Natural killer cell treated with Interleukin-12 subunit alpha and Interleukin-12 subunit beta and Interleukin-15 and Interleukin-18, amount 100 ng/mL, for 72 hours (primary cell): ENCODE measurements at regions not wholly inside any gene's neighbourhood (a gene's known extent, or its start where the extent isn't known, plus 50 kb on each side); places are given as distances from the start of the nearest gene placed in this dataset.

ENCODE experiments used
- ATAC-seq, 2 donors: fragments of 150-1000 bp; cut with Tn5 transposase in 1 of 2; sonication (Bioruptor Pico), chemical (Tn5 transposase) in 1 of 2; 2 replicates each; pipeline ENCODE4 v1.10.0; 2021
- DNase-seq: peaks from one replicate; pipeline ENCODE4 v3.0.0; 2022; ENCODE audit warnings: low spot score
- H3K27ac Mint-ChIP-seq, 2 donors: 1 replicate in 1 of 2; 2 replicates in 1 of 2; pipeline ENCODE4 v1.8.0; 2022; ENCODE audit warnings: mixed read lengths in 2 of 2, mild to moderate bottlenecking in 1 of 2, moderate library complexity in 1 of 2
- H3K27me3 Mint-ChIP-seq, 2 donors: 1 replicate in 1 of 2; 2 replicates in 1 of 2; pipeline ENCODE4 v1.8.0; 2022; ENCODE audit warnings: mixed read lengths in 2 of 2
- H3K36me3 Mint-ChIP-seq: one replicate; pipeline ENCODE4 v1.8.0; 2022; ENCODE audit warnings: mixed read lengths
- H3K4me1 Mint-ChIP-seq, 2 donors: 1 replicate in 1 of 2; 2 replicates in 1 of 2; pipeline ENCODE4 v1.8.0; 2022; ENCODE audit warnings: low read depth in 2 of 2, mixed read lengths in 2 of 2, mild to moderate bottlenecking in 1 of 2
- H3K4me3 Mint-ChIP-seq: one replicate; pipeline ENCODE4 v1.8.0; 2022; ENCODE audit warnings: mixed read lengths
- H3K9me3 Mint-ChIP-seq: 2 replicates; pipeline ENCODE4 v1.8.0; 2022; ENCODE audit warnings: mixed read lengths

DNA sequence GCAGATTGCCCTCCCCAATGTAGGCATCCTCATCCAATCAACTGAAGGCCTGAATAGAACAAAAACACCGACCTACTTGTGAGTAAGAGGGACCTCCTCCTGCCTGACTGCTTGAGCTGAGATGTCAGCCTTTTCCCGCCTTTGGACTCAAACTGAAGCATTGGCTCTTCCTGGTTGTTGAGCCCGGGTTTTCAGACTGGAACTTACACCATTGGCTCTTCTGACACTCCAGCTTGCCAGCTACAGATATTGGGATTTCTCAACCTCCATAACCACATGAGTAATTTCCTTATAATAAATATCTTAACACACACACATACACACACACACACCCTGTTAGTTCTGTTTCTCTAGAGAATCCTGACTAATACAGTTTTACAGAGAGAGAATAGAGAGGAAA lies 173.4 kb upstream of the NTF3 start:
- no peak overlapping the region for H3K27ac Mint-ChIP-seq
- no peaks in the 10 kb centered on the region for H3K36me3 Mint-ChIP-seq
- no peaks in the 10 kb centered on the region for H3K9me3 Mint-ChIP-seq
- no peak overlapping the region for H3K4me3 Mint-ChIP-seq
- ATAC-seq (no peak), DNase-seq (no peak)
- no peaks in the 10 kb centered on the region for H3K4me1 Mint-ChIP-seq
- peaks cover 9 to 12% of the 10 kb centered on the region in 2 donors for H3K27me3 Mint-ChIP-seq

DNA sequence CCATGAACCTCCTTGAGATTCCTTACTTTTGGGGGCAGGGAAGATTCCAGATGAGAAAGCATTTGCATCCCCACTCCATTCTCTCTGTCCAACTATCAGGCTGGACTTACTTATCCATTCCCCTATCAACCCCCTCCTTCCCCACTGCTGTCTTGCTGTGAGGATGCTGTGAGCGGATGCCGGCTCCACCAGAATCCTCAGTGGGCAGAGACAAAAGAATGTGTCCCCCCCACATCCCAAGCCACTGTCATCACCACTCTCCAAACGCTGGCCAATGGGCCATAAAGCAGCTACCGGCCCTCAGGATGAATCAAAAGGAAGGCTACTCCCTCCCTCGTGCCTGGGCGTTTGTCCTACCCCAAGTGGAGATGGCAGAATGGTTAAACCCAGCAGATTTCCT lies 173.0 kb upstream of the NTF3 start:
- H3K4me1 Mint-ChIP-seq = no peaks in the 10 kb centered on the region
- H3K27me3 Mint-ChIP-seq = peaks cover 9 to 12% of the 10 kb centered on the region in 2 donors
- no peak for ATAC-seq
- no peaks in the 10 kb centered on the region for H3K9me3 Mint-ChIP-seq
- no peaks in the 10 kb centered on the region for H3K36me3 Mint-ChIP-seq
- no peak overlapping the region for H3K4me3 Mint-ChIP-seq
- DNase-seq = no peak
- no peak overlapping the region for H3K27ac Mint-ChIP-seq

DNA sequence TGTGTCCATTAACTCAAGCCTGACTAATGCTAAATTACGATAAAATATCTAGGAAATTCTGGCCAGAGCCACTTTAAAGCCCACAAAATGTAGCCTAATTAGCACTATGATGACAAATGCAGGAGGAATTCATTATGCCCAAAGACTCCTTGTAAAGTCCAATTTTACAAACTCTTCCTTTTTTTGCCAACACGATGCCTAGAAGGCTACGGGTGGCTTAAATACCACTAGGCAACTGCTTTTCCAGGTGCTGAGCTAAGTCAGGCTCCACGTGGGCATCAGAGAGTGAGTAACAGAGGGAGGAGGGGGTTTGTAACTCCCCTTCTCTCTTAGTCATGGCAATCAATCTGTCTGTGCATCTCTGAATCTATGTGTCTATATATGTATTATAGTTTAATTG lies 172.4 kb upstream of the NTF3 start:
- Mint-ChIP-seq H3K4me1 (no peaks in the 10 kb centered on the region), H3K9me3 (no peaks in the 10 kb centered on the region), H3K27ac (no peak overlapping the region), H3K27me3 (peaks cover 9 to 12% of the 10 kb centered on the region in 2 donors), H3K4me3 (no peak overlapping the region), H3K36me3 (no peaks in the 10 kb centered on the region)
- DNase-seq (no peak), ATAC-seq (no peak)

- no peaks in the 10 kb centered on the region for H3K9me3 Mint-ChIP-seq
- DNase-seq (no peak), ATAC-seq (no peak)
- no peaks in the 10 kb centered on the region for H3K4me1 Mint-ChIP-seq
- H3K27me3 Mint-ChIP-seq = peaks cover 12% of the 10 kb centered on the region in 2 donors
- no peak overlapping the region for H3K27ac Mint-ChIP-seq
- no peak overlapping the region for H3K4me3 Mint-ChIP-seq
- no peaks in the 10 kb centered on the region for H3K36me3 Mint-ChIP-seq
Measured at GRCh38 chr12:5260086-5260485, 171.8 kb upstream of the NTF3 start.

DNA sequence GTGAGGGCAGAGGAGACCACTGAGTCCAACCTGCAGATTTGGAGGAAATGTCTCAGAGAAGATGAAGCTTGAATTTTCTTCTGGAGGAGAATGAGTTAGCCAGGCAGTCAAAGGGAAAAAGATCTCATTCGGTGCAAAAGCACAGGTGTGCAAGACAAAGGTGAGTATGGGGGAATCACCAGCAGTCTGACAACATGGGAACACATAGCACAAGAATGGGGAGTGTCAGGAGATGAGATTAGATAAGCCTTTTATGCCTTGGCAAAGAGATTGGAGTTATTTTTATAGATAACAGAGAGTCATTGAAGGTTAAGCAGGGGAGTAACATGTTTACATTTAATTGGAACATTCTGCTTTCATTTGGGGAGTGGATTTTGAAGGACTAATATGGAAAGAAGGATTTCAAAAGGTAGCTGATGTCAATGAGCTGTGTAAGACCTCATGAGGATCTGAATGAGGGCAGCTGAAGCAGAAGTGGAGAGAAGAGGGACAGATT lies 171.3 kb upstream of the NTF3 start:
- H3K4me1 Mint-ChIP-seq = no peaks in the 10 kb centered on the region
- H3K27ac Mint-ChIP-seq = no peak overlapping the region
- no peak overlapping the region for H3K4me3 Mint-ChIP-seq
- H3K27me3 Mint-ChIP-seq = peaks cover 12% of the 10 kb centered on the region in 2 donors
- ATAC-seq = no peak
- H3K36me3 Mint-ChIP-seq = no peaks in the 10 kb centered on the region
- H3K9me3 Mint-ChIP-seq = no peaks in the 10 kb centered on the region
- DNase-seq = no peak

- ATAC-seq (no peak), DNase-seq (no peak)
- H3K36me3 Mint-ChIP-seq = no peaks in the 10 kb centered on the region
- no peak overlapping the region for H3K27ac Mint-ChIP-seq
- no peaks in the 10 kb centered on the region for H3K9me3 Mint-ChIP-seq
- no peaks in the 10 kb centered on the region for H3K4me1 Mint-ChIP-seq
- peaks cover 11 to 15% of the 10 kb centered on the region in 2 donors for H3K27me3 Mint-ChIP-seq
- H3K4me3 Mint-ChIP-seq = no peak overlapping the region
Measured at GRCh38 chr12:5262450-5262849, 169.5 kb upstream of the NTF3 start.

DNA sequence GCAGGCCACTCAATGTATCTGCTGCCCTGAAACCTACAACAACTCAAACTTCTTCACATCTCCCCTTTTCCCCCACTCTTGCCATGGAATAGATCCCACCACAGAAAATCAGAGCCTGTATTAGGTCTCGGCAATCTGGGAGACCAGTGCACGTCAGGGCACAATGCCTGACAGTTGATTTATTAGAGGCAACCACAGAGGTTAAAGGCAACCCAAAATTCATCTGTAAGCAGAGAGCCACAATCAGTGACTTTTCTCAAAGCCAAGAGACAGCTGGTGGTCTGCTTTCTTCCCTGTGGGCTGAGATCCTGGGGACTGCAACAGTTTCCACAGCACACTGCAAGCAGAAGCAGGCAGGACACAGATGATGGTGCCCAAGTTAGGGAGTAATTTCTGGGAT lies 169.0 kb upstream of the NTF3 start:
- no peaks in the 10 kb centered on the region for H3K36me3 Mint-ChIP-seq
- H3K4me3 Mint-ChIP-seq = no peak overlapping the region
- H3K27ac Mint-ChIP-seq = no peak overlapping the region
- no peaks in the 10 kb centered on the region for H3K4me1 Mint-ChIP-seq
- DNase-seq (no peak), ATAC-seq (peak in 1 of 2 donors; percentile 21)
- H3K9me3 Mint-ChIP-seq = no peaks in the 10 kb centered on the region
- peaks cover 8 to 11% of the 10 kb centered on the region in 2 donors for H3K27me3 Mint-ChIP-seq

DNA sequence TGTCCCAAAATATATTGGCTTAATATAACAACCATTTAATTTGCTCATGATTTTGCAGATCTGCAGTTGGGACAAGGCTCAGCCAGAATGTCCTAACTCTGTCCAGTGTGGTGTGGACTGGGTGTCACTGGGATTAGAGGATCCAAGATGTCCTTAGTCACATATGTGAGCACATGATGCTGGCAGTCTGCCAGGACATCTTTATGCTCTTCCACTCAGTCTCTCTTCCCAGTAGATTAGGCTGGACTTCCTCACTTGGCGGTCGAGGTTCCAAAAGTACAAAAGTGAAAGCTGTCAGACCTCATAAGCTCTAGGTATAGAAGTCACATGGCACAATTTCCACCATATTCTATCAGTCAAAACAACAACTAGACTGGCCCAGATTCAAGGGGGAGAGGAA lies 167.9 kb upstream of the NTF3 start:
- Mint-ChIP-seq H3K27me3 (peaks cover 6 to 11% of the 10 kb centered on the region in 2 donors), H3K36me3 (no peaks in the 10 kb centered on the region)
- no peak for DNase-seq

DNA sequence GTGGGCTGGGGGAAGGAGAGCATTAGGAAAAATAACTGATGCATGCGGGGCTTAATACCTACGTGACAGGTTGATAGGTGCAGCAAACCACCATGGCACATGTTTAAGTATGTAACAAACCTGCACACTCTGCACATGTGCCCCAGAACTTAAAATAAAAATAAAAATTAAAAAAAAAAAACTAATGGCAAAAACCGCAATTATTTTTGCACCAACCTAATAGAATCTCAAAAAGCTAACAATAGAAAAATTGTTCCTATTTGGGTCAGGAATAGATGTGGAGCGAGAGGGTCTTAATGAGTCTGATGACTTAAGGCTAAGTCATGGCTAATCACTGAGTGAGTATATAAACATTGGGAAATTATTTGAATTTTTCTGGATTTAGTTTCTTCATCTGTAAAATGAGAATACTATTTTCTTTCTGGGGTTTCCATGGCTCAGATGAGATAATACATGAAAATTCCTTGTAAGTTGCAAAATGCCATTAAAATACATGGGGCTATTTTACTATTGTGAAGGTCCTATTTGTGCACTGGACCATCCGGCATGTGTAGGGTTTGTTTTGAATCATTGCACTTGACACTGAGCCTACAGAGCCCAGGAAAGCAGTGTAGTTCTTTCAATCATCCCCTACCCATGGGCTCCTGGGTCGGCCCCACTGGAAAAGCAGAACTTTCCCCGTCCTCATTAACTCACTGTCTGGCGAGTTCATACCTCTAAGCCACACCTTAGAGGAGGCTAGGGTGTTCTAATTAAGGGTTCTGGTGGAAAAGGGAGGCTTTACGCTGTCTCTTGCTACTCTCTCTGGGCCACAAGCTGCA lies 164.1 kb upstream of the NTF3 start:
- DNase-seq (no peak), ATAC-seq (no peak)
- Mint-ChIP-seq H3K27ac (no peak overlapping the region), H3K36me3 (no peaks in the 10 kb centered on the region), H3K4me3 (no peak overlapping the region), H3K27me3 (peaks cover 6 to 11% of the 10 kb centered on the region in 2 donors), H3K9me3 (no peaks in the 10 kb centered on the region), H3K4me1 (no peaks in the 10 kb centered on the region)

More for the DNA sequence above, 167.9 kb upstream of the NTF3 start:
- Mint-ChIP-seq H3K9me3 (no peaks in the 10 kb centered on the region), H3K4me3 (no peak overlapping the region), H3K27ac (no peak overlapping the region), H3K4me1 (no peaks in the 10 kb centered on the region)
- ATAC-seq = no peak

DNA sequence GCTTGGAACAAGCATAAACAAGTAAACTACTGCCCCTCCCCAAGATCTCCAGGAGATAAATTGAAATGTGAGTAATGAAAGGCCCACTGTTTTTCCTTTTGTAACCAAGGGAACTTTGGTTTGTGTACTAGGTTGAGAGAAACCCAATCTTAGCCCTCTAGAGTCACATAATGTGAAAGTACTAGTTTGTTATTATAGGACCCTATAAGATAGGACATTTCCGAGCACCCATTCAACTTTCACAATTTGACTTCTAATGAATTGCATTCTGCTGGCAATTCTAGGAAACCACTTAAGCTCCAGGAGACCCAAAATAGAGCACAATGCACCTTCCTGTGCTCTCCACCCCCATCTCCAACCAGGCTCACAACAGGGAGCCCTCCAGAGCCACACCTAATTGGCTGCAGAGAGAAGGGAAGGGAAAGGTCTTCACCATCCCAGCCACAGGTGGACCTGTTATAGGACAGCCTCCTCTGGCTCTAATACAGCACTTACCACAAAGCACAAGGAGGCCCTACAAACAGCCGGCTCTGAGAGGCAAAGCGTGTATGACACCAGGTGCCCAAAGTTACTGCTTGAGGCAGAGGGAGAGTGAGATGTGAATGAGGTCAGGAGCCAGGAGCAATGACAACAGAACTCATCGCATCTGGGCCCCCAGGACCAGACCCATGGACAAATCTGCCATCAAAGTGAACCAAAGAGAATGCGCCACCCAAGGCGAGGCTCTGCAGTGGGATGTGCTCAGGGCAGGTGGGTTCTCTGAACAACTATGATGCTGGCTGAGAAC lies 163.3 kb upstream of the NTF3 start:
- no peaks in the 10 kb centered on the region for H3K36me3 Mint-ChIP-seq
- H3K4me1 Mint-ChIP-seq = no peaks in the 10 kb centered on the region
- ATAC-seq (peak in 1 of 2 donors; percentile 43), DNase-seq (no peak)
- no peak overlapping the region for H3K4me3 Mint-ChIP-seq
- peaks cover 6 to 11% of the 10 kb centered on the region in 2 donors for H3K27me3 Mint-ChIP-seq
- no peak overlapping the region for H3K27ac Mint-ChIP-seq
- no peaks in the 10 kb centered on the region for H3K9me3 Mint-ChIP-seq

DNA sequence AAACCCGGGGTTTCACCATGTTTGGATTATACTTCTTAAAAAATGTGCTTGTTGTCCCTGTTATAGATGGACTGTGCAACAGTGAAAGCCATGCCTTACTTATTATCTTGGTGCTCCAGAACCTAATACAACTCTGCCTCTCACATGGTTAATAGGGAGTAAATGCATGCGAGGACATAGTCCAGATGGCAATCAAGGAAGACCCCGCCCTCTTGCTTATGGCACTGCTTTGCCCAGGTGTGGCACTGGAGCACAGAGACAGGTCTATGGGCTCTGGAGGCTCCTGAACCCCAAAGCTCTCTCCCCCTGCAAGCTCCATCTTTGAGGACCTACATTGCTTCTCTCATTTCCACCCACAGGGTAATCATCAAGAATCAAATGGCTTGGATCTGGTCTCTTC lies 162.1 kb upstream of the NTF3 start:
- ATAC-seq = no peak

DNA sequence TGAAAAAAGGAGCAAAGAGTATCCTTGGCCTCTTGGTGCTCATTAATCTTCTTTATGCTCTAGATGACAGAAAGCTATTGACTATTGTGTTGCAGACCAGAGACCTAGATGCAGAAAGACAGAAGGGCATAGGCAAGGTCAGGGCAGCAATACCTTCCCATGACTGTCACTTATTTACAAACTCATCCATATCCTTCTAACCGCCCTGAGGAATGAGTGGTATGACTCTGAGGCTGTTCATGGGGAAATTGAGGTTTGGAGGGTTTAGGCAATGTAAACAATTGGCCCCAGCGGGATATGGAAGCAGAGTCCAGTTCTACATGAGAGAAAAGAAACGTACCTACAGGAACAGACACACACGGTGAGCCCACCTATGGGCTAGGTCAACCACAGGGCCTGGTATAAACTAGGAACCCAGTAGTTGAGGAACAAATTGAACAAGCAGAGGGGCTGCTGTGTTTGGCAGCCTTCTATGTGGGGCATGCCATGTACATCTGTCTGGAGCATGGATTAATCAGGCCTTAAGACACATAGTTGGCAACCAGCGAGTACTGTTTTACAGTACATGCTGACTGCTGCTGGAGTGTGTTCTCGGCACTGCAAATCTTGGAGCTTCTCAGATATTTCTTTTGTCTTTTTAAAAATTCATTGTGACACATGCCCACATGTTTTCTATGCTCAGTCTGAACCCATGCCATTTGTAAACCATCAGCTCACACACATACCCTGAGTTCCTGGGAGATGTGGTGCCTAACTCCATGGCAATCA lies 159.7 kb upstream of the NTF3 start:
- Mint-ChIP-seq H3K4me1 (no peaks in the 10 kb centered on the region), H3K27me3 (no peaks in the 10 kb centered on the region), H3K36me3 (no peaks in the 10 kb centered on the region), H3K9me3 (no peaks in the 10 kb centered on the region), H3K4me3 (no peak overlapping the region), H3K27ac (no peak overlapping the region)
- DNase-seq (no peak), ATAC-seq (no peak)

More for the DNA sequence above, 162.1 kb upstream of the NTF3 start:
- Mint-ChIP-seq H3K9me3 (no peaks in the 10 kb centered on the region), H3K27ac (no peak overlapping the region), H3K4me3 (no peak overlapping the region), H3K4me1 (no peaks in the 10 kb centered on the region), H3K36me3 (no peaks in the 10 kb centered on the region), H3K27me3 (peaks cover 5 to 11% of the 10 kb centered on the region in 2 donors)
- no peak for DNase-seq

- ATAC-seq (no peak), DNase-seq (no peak)
- H3K36me3 Mint-ChIP-seq = no peaks in the 10 kb centered on the region
- no peaks in the 10 kb centered on the region for H3K27me3 Mint-ChIP-seq
- H3K27ac Mint-ChIP-seq = no peak overlapping the region
- no peaks in the 10 kb centered on the region for H3K4me1 Mint-ChIP-seq
- H3K4me3 Mint-ChIP-seq = no peak overlapping the region
- no peaks in the 10 kb centered on the region for H3K9me3 Mint-ChIP-seq
Measured at GRCh38 chr12:5273709-5274108, 158.2 kb upstream of the NTF3 start.
